A549 (cell line): ENCODE measurements at regions not wholly inside any gene's neighbourhood (a gene's known extent, or its start where the extent isn't known, plus 50 kb on each side); places are given as distances from the start of the nearest gene placed in this dataset.

Experiments used
- ATAC-seq, 2 experiments: fragments of 200-7000 bp in 1 of 2; fragments of >200 bp in 1 of 2; cut with Nextera tagmentation in 1 of 2; cut with Tn5 transposase in 1 of 2; 3 replicates each; pipeline versions ENCODE4 v1.8.0 to v1.9.1; 2018 to 2020; ENCODE audit warnings: mild to moderate bottlenecking in 1 of 2, moderate library complexity in 1 of 2
- CTCF ChIA-PET: fragments of 300-600 bp; sonication (Branson Sonifier 250); formaldehyde crosslinking; extraction: SDS; loops from one replicate; lab custom pipeline; 2021; ENCODE audit warnings: antibody characterized with exemption, inconsistent platforms; lab: Yijun Ruan, JAX
- POLR2A ChIA-PET: fragments of 350-600 bp; formaldehyde crosslinking; extraction: SDS; loops from one replicate; lab custom pipeline; 2021; ENCODE audit warnings: antibody characterized with exemption, inconsistent platforms; lab: Yijun Ruan, JAX
- DNase-seq, 2 experiments: peaks; one replicate each; pipeline versions ENCODE4 v3.0.0 to v3.0.0-alpha.2; 2011 to 2016; ENCODE audit warnings: low read depth in 1 of 2, low spot score in 1 of 2
- FAIRE-seq: peaks from 2 replicates; lab custom pipeline; 2011; peaks lifted over from hg19 to GRCh38; lab: Jason Lieb, UNC
- H3K27ac ChIP-seq, 2 experiments: fragments of >200 bp; sonication (Bioruptor Twin); formaldehyde crosslinking; 3 replicates each; pipeline ENCODE4 v1.5.1; 2016 to 2017
- H3K4me1 ChIP-seq: fragments of >200 bp; sonication (Bioruptor Twin); formaldehyde crosslinking; 3 replicates; pipeline ENCODE4 v1.6.1; 2016
- H3K4me2 ChIP-seq: fragments of >200 bp; sonication (Bioruptor Twin); formaldehyde crosslinking; 3 replicates; pipeline ENCODE4 v1.6.1; 2016
- H3K4me3 ChIP-seq: fragments of >200 bp; sonication (Bioruptor Twin); formaldehyde crosslinking; 3 replicates; pipeline ENCODE4 v1.5.1; 2016
- H3K9me3 ChIP-seq: fragments of >200 bp; sonication (Bioruptor Twin); formaldehyde crosslinking; 3 replicates; pipeline ENCODE4 v1.6.1; 2016
- BCL3 ChIP-seq: fragments of >200 bp; sonication (Bioruptor Twin); formaldehyde crosslinking; IDR thresholded peaks from 3 replicates; pipeline ENCODE4 v1.6.1; 2016
- BHLHE40 ChIP-seq: IDR thresholded peaks from 2 replicates; pipeline ENCODE4 v1.6.1; 2012; ENCODE audit warnings: low read depth, low read length, inconsistent platforms
- CHD2 ChIP-seq: fragments of 150-350 bp; IDR thresholded peaks from 2 replicates; pipeline ENCODE4 v1.6.1; 2014; ENCODE audit warnings: low read length; ENCODE audit not compliant: partially characterized antibody
- CTCF ChIP-seq: fragments of >200 bp; sonication (Bioruptor Twin); formaldehyde crosslinking; IDR thresholded peaks from 3 replicates; pipeline ENCODE4 v1.5.1; 2016
- EHMT2 ChIP-seq: fragments of 200-600 bp; sonication (generic); IDR thresholded peaks from 2 replicates; pipeline ENCODE4 v1.6.1; 2016; ENCODE audit warnings: antibody characterized with exemption, low read depth, mild to moderate bottlenecking, moderate library complexity
- ELK1 ChIP-seq: fragments of 150-350 bp; IDR thresholded peaks from 2 replicates; pipeline ENCODE4 v1.6.1; 2014; ENCODE audit warnings: low read depth, mild to moderate bottlenecking, low read length
- FOXS1 ChIP-seq: fragments of 250-450 bp; sonication (Bioruptor Pico); IDR thresholded peaks from 2 replicates; pipeline ENCODE4 v1.5.0; 2020; ENCODE audit warnings: mild to moderate bottlenecking, moderate library complexity
- HES2 ChIP-seq: fragments of >200 bp; sonication (Bioruptor Twin); formaldehyde crosslinking; IDR thresholded peaks from 2 replicates; pipeline ENCODE4 v1.6.1; 2016
- HEYL ChIP-seq: fragments of 250-450 bp; sonication (Bioruptor Pico); IDR thresholded peaks from 2 replicates; pipeline ENCODE4 v1.8.0; 2021; ENCODE audit warnings: mild to moderate bottlenecking, moderate library complexity
- HOXA7 ChIP-seq: fragments of 250-450 bp; sonication (Bioruptor Pico); IDR thresholded peaks from 2 replicates; pipeline ENCODE4 v1.5.0; 2020; ENCODE audit warnings: mild to moderate bottlenecking, moderate library complexity
- HOXB13 ChIP-seq: fragments of 250-450 bp; sonication (Bioruptor Pico); IDR thresholded peaks from 2 replicates; pipeline ENCODE4 v1.5.0; 2020; ENCODE audit warnings: low read depth, mild to moderate bottlenecking, moderate library complexity
- HOXB5 ChIP-seq: fragments of 250-450 bp; sonication (Bioruptor Pico); IDR thresholded peaks from 2 replicates; pipeline ENCODE4 v1.5.0; 2020; ENCODE audit warnings: mild to moderate bottlenecking, moderate library complexity
- JUN ChIP-seq, 2 experiments: fragments of >200 bp; sonication (Bioruptor Twin); formaldehyde crosslinking; IDR thresholded peaks; 2 replicates in 1 of 2; 3 replicates in 1 of 2; pipeline ENCODE4 v1.6.1; 2016 to 2017
- MAX ChIP-seq: IDR thresholded peaks from 2 replicates; pipeline ENCODE4 v1.6.1; 2012
- MAZ ChIP-seq: fragments of 150-350 bp; IDR thresholded peaks from 2 replicates; pipeline ENCODE4 v1.6.1; 2014; ENCODE audit warnings: antibody characterized with exemption, low read depth, low read length, borderline replicate concordance
- NFE2L2 ChIP-seq: fragments of 150-350 bp; conservative IDR thresholded peaks from 2 replicates; pipeline ENCODE4 v1.6.1; 2014; ENCODE audit warnings: low read length
- NPAS2 ChIP-seq: fragments of 250-450 bp; sonication (Bioruptor Pico); IDR thresholded peaks from 2 replicates; pipeline ENCODE4 v1.8.0; 2022; ENCODE audit warnings: mild to moderate bottlenecking, moderate library complexity, borderline replicate concordance
- NR3C1 ChIP-seq: fragments of >200 bp; sonication (Bioruptor Twin); formaldehyde crosslinking; IDR thresholded peaks from 3 replicates; pipeline ENCODE4 v1.6.1; 2017
- PBX3 ChIP-seq: IDR thresholded peaks from 2 replicates; pipeline ENCODE4 v1.6.1; 2012
- RCOR1 ChIP-seq: fragments of 150-350 bp; IDR thresholded peaks from 2 replicates; pipeline ENCODE4 v1.6.1; 2014; ENCODE audit warnings: antibody characterized with exemption, low read length, low read depth
- RFX5 ChIP-seq: fragments of 450-650 bp; IDR thresholded peaks from 2 replicates; pipeline ENCODE4 v1.7.1; 2014; ENCODE audit warnings: antibody characterized with exemption, mild to moderate bottlenecking, moderate library complexity
- SMC3 ChIP-seq: fragments of >200 bp; sonication (Bioruptor Twin); formaldehyde crosslinking; IDR thresholded peaks from 3 replicates; pipeline ENCODE4 v1.6.1; 2018; ENCODE audit warnings: inconsistent platforms
- SREBF2 ChIP-seq: fragments of 450-650 bp; IDR thresholded peaks from 2 replicates; pipeline ENCODE4 v1.6.1; 2014; ENCODE audit warnings: mild to moderate bottlenecking, moderate library complexity
- USF2 ChIP-seq: fragments of 450-650 bp; IDR thresholded peaks from 2 replicates; pipeline ENCODE4 v1.6.1; 2014; ENCODE audit warnings: antibody characterized with exemption
- ZNF302 ChIP-seq: fragments of 250-450 bp; sonication (Bioruptor Pico); IDR thresholded peaks from 2 replicates; pipeline ENCODE4 v1.9.0; 2021; ENCODE audit warnings: inconsistent platforms, mild to moderate bottlenecking, moderate library complexity
- WGBS: methylation state at CpG from one replicate; pipeline ENCODE4 v1.1.6; 2017; ENCODE audit errors: missing lambda C conversion rate; 5-methylcytosine and 5-hydroxymethylcytosine counted together

- FAIRE-seq = no peak
- DNase-seq = no peak
- 50% methylated on average over 1 of the region's 1 CpG for WGBS
- ATAC-seq = no peak
- H3K4me1 ChIP-seq = no peaks in the 10 kb centered on the region
- no peak overlapping the region for H3K4me2 ChIP-seq
- no peak for TF ChIP-seq BCL3
- TF ChIP-seq NPAS2 (CRISPR knock-in tag) = no peak
- no peak for TF ChIP-seq HOXB13 (CRISPR knock-in tag)
- no peak for TF ChIP-seq USF2
- TF ChIP-seq EHMT2 = no peak
- TF ChIP-seq HEYL (CRISPR knock-in tag) = no peak
- no peak for TF ChIP-seq PBX3
- TF ChIP-seq HOXB5 (CRISPR knock-in tag) = no peak
- no peaks in the 10 kb centered on the region for H3K9me3 ChIP-seq
- no peak overlapping the region for H3K27ac ChIP-seq
- ChIA-PET POLR2A (no interaction called here), CTCF (interaction anchor here (8.1 kb wide), 1 partner anchor 287 kb away, joined by 78 read pairs; no protein-coding TSS in a partner anchor)
- H3K4me3 ChIP-seq = no peak overlapping the region
These were observed 115.1 kb downstream of the RASGEF1B start for GRCh38 chr4:81356621-81357020.

- CTCF ChIA-PET = interaction anchor here (0.8 to 8.1 kb wide), 3 partner anchors 95 to 365 kb away, joined by 3 to 78 read pairs (median 4); no protein-coding TSS in a partner anchor
These were observed 116.6 kb downstream of the RASGEF1B start for GRCh38 chr4:81355136-81355535.

More at GRCh38 chr4:81355136-81355535, 116.6 kb downstream of the RASGEF1B start:
- POLR2A ChIA-PET = interaction anchor here (0.7 kb wide), 1 partner anchor 25 kb away, joined by 4 read pairs; no protein-coding TSS in a partner anchor
- TF ChIP-seq RCOR1 (no peak), JUN (IDR thresholded peaks at IDR 0.05) (no peak), ZNF302 (CRISPR knock-in tag) (no peak), NR3C1 (no peak), MAX (no peak), NFE2L2 (no peak), SMC3 (no peak), CHD2 (no peak), CTCF (no peak), HOXA7 (CRISPR knock-in tag) (no peak), BHLHE40 (no peak), RFX5 (no peak), NPAS2 (CRISPR knock-in tag) (no peak), MAZ (no peak), SREBF2 (no peak), ELK1 (no peak), FOXS1 (no peak), HES2 (no peak)
- FAIRE-seq (no peak), DNase-seq (no peak), ATAC-seq (no peak)
- Histone ChIP-seq H3K9me3 (no peaks in the 10 kb centered on the region), H3K27ac (no peak overlapping the region), H3K4me3 (no peak overlapping the region), H3K4me2 (no peak overlapping the region), H3K4me1 (no peaks in the 10 kb centered on the region)
- 3% methylated on average over 2 of the region's 2 CpGs for WGBS
